GM12874 (cell line): ENCODE measurements at regions not wholly inside any gene's neighbourhood (a gene's known extent, or its start where the extent isn't known, plus 50 kb on each side); places are given as distances from the start of the nearest gene placed in this dataset.

Experiments
- TF ChIP-seq, protein P1 (sequence below): IDR thresholded peaks from 2 replicates; pipeline ENCODE4 v1.5.1; 2011; ENCODE audit warnings: low read depth, mild to moderate bottlenecking, control low read depth, low read length, moderate library complexity; ENCODE audit not compliant: insufficient read depth

DNA sequence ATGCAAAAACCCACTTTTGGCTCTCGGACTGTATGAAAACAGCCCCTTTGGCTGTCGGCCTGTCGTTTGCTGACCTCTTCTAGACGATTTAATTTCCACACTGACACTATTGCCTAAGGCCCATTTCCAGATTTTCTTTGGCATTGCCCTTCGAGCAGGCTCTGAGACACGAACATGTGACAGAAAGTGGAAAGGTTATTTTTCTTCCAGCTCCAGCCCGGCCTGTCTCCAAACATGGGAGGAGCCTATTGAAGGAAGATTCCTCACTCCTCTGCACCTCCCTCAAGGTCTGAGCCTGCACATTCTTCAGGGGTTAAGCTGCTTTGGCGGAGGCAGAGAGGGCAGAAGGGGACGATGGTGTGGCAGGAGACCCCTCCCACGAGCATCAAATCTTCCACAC, 85.9 kb upstream of the FOXF1 start:
- TF ChIP-seq, protein P1, sequence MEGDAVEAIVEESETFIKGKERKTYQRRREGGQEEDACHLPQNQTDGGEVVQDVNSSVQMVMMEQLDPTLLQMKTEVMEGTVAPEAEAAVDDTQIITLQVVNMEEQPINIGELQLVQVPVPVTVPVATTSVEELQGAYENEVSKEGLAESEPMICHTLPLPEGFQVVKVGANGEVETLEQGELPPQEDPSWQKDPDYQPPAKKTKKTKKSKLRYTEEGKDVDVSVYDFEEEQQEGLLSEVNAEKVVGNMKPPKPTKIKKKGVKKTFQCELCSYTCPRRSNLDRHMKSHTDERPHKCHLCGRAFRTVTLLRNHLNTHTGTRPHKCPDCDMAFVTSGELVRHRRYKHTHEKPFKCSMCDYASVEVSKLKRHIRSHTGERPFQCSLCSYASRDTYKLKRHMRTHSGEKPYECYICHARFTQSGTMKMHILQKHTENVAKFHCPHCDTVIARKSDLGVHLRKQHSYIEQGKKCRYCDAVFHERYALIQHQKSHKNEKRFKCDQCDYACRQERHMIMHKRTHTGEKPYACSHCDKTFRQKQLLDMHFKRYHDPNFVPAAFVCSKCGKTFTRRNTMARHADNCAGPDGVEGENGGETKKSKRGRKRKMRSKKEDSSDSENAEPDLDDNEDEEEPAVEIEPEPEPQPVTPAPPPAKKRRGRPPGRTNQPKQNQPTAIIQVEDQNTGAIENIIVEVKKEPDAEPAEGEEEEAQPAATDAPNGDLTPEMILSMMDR: no peak

DNA sequence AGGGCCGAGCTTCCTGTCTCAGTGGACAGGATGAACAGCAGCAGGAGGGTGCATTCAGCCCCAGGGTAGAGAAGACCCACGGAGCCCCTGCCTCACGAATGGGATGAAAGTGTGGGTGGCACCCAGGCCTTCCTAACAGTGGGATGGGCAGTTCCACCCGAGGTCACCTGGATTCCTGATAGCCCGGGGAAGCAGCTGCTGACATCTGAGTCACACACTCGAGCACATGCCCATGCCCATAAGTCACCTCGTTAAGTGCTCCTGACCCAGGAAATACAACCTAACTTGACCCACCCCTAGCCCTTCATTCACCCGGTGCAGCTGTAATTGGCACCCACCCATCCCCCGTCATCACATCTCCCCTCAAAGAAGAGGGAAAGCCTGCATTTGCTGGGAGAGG, 85.3 kb upstream of the FOXF1 start:
- TF ChIP-seq, protein P1: no peak

DNA sequence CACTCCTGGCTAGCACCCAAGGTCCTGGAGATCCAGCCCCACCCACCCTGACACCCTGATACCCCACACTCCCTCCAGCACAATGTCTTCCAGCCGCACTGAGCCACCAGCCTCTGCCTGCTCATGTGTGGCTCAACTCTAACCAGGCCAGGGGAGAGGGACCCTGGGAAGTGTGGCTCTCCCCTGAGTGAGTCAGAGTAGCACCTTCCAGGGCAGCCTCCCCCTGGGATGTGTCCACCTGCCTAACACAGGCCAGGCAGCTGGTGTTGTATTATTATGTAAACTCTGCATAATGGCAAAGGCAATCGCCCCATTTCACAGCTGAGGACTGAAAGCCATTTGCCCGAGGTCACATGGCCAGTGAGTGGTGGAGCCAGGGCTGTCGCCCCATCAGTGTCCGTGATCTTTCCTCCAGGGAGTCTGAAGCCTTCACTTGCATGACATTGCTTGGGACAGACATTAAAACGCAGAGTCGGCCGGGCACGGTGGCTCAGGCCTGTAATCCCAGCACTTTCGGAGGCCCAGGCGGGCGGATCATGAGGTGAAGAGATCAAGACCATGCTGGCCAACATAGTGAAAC, 84.2 kb upstream of the FOXF1 start:
- TF ChIP-seq, protein P1: no peak

DNA sequence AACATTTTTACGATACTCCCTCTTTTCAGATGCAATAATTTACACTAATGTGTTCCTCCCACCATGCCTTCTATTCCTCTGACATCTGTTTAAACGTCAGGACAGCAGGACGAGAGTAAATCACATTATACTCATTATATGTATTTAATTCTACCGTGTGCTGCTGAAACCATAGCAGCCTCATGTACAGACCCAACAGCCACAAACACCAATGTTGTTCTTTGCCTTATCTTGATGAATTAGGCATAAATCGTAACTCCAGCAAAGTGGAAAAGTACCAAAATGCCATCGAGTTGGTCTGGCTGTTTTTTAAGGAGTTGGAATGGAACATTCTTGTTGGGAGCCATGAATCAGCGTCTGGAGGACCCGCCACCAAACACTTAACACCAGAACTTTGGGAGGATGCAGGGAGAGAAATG, 82.9 kb upstream of the FOXF1 start:
- TF ChIP-seq, protein P1: no peak

DNA sequence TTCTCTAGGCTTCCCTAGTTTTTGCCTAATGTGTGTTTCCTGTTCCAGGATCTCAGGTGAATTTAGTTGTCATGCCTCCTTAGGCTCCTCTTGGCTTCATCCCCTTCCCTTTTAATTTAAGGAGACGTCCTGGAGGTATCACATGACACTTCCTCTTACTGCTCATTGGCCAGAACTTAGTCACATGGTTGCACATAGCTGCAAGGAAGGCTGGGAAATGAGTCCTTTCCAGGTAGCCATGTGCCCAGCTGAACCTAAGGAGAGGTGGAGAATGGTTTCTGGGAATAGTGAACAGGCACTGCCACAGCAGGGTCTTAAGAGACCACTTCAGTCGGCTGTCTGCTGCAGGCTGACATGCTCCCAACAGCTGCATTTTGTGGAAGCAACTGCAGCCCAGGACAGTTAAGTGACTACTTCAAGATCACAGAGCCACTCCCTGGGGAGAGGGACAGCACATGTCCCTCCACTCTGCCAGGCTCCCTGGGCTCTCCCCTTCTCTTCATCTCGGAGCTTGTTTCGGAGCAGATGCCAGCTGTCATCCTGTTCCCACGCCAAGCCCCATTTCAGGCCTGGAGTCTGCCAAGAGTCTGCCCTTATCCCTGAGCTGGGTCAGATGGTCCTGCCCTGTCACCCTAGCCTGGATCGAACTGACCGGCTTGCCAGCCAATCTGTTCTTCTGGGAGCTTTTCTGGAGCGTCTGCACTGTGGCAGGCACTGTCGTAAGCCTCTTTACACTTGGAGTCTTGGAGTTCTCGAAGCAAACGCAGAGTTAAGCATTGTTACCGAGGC, 81.4 kb upstream of the FOXF1 start:
- TF ChIP-seq, protein P1: no peak

DNA sequence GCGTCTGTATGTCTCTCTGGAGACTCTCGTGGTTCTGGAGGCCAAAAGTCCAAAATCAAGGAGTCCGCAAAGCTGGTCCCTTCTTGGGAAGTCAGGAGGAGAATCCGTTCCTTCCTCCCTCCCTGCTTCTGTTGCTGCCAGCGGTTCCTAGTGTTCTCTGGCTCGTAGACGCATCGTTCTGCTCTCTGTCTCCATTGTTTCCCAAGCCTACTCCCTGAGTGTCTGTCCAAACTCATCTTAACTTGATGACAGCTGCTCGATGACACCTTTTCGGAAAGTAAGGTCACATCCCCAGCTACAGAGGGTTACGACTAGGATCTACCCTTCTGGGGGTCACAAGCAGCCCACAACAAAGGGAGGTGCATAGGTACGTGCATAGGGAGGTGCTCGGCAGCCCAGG, 80.7 kb upstream of the FOXF1 start:
- TF ChIP-seq, protein P1: no peak

DNA sequence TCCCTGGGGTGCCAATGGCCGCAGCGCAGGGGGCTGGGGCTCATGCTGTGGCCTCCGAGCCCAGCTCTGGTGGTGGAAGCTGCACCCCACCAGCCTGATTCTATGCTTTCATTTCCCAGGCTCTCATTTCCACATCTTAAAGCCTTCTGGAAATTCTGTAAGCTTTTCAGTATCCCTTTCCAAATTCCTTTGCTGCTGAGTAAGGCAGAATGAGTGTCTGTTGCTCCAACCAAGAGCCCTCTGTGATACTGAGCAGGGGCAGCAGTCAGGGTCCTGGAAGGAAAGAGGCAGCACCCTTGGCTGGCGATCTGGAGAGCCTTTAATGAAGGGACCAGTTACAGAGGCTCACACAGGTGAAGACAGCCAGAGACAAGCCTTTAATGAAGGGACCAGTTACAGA, 79.5 kb upstream of the FOXF1 start:
- TF ChIP-seq, protein P1: no peak
